ENCODE measurements at regions not wholly inside any gene's neighbourhood (a gene's known extent, or its start where the extent isn't known, plus 50 kb on each side); places are given as distances from the start of the nearest gene placed in this dataset.
A peak's percentile ranks its signal among the peaks of the same experiment; 100 is the strongest.
"Not testable (repeated sequence)": the region's sequence is repeated elsewhere in the genome, so short reads cannot be mapped to it uniquely, and the experiment has no call there.

- no peak overlapping the region for H3K27ac ChIP-seq
- ATAC-seq (ENCODE audit: low FRiP score in 2 of 2) (no peak), DNase-seq (no peak)
- no peaks in the 10 kb centered on the region for H3K36me3 ChIP-seq
- TF ChIP-seq EP300 (IDR thresholded peaks at IDR 0.05) (no peak), POLR2A (IDR thresholded peaks at IDR 0.05) (no peak), POLR2AphosphoS5 (IDR thresholded peaks at IDR 0.05) (no peak), CTCF (IDR thresholded peaks at IDR 0.05) (no peak)
- no peak overlapping the region for H3K4me3 ChIP-seq
- H3K9me3 ChIP-seq, result peaks cover 7 to 8% (median 8%) of the 10 kb centered on the region in 4 donors
- H3K27me3 ChIP-seq, result no peaks in the 10 kb centered on the region
- no peaks in the 10 kb centered on the region for H3K4me1 ChIP-seq
- WGBS, 2 donors, result 89% methylated on average over 7 of the region's 7 CpGs
Measured at GRCh38 chr14:103243764-103244737, 90.0 kb upstream of the EIF5 start.

GRCh38 chr14:103245624-103246031 is 88.4 kb upstream of the EIF5 start:
- DNase-seq, result not testable (repeated sequence)

GRCh38 chr14:103246070-103246469 is 88.0 kb upstream of the EIF5 start:
- H3K4me3 ChIP-seq, result no peak overlapping the region
- H3K27me3 ChIP-seq, result no peaks in the 10 kb centered on the region
- no peak overlapping the region for H3K27ac ChIP-seq
- no peak for TF ChIP-seq EP300 (IDR thresholded peaks at IDR 0.05)
- no peak for TF ChIP-seq POLR2A (IDR thresholded peaks at IDR 0.05)
- TF ChIP-seq CTCF (IDR thresholded peaks at IDR 0.05), result no peak
- TF ChIP-seq POLR2AphosphoS5 (IDR thresholded peaks at IDR 0.05), result no peak
- H3K9me3 ChIP-seq, result no peaks in the 10 kb centered on the region
- 39 to 50% methylated on average over 2 of the region's 2 CpGs for WGBS, 2 donors
- DNase-seq (no peak), ATAC-seq (ENCODE audit: low FRiP score in 2 of 2) (no peak)
- H3K4me1 ChIP-seq, result no peaks in the 10 kb centered on the region
- H3K36me3 ChIP-seq, result no peaks in the 10 kb centered on the region

More at GRCh38 chr14:103245624-103246031, 88.4 kb upstream of the EIF5 start:
- H3K27ac ChIP-seq, H3K9me3 ChIP-seq, H3K4me3 ChIP-seq, H3K27me3 ChIP-seq, H3K4me1 ChIP-seq, H3K36me3 ChIP-seq: not testable (repeated sequence)
- peak in 1 of 2 donors; percentile 71 for ATAC-seq (ENCODE audit: low FRiP score in 2 of 2)
- 56 to 77% methylated on average over 3 of the region's 3 CpGs for WGBS, 2 donors

GRCh38 chr14:103247169-103247606 is 86.8 kb upstream of the EIF5 start:
- no peaks in the 10 kb centered on the region for H3K27me3 ChIP-seq
- no peak overlapping the region for H3K4me3 ChIP-seq
- 62 to 75% methylated on average over 7 of the region's 7 CpGs for WGBS, 2 donors

More at GRCh38 chr14:103247169-103247606, 86.8 kb upstream of the EIF5 start:
- ATAC-seq (ENCODE audit: low FRiP score in 2 of 2) (no peak), DNase-seq (no peak)
- no peaks in the 10 kb centered on the region for H3K4me1 ChIP-seq
- H3K36me3 ChIP-seq, result no peaks in the 10 kb centered on the region
- no peaks in the 10 kb centered on the region for H3K9me3 ChIP-seq
- no peak overlapping the region for H3K27ac ChIP-seq
- TF ChIP-seq EP300 (IDR thresholded peaks at IDR 0.05) (no peak), POLR2A (IDR thresholded peaks at IDR 0.05) (no peak), POLR2AphosphoS5 (IDR thresholded peaks at IDR 0.05) (no peak), CTCF (IDR thresholded peaks at IDR 0.05) (no peak)
